HG03342 (cell line): ENCODE measurements at regions not wholly inside any gene's neighbourhood (a gene's known extent, or its start where the extent isn't known, plus 50 kb on each side); places are given as distances from the start of the nearest gene placed in this dataset.
A peak's percentile ranks its signal among the peaks of the same experiment; 100 is the strongest.

Experiments
- ATAC-seq: cut with Tn5 transposase; IDR thresholded peaks from one replicate; pipeline ENCODE4 v1.9.1; 2021; ENCODE audit warnings: mild to moderate bottlenecking, moderate library complexity; ENCODE audit not compliant: unreplicated experiment

GRCh38 chr2:58578276-58578675 is 337.2 kb upstream of the FANCL start:
- ATAC-seq = no peak

- no peak for ATAC-seq
These were observed 333.7 kb upstream of the FANCL start for GRCh38 chr2:58574873-58575272.

- ATAC-seq = no peak
These were observed 331.6 kb upstream of the FANCL start for GRCh38 chr2:58572731-58573130.

- ATAC-seq = peak; percentile 91
These were observed 330.2 kb upstream of the FANCL start for GRCh38 chr2:58571181-58571852.

- no peak for ATAC-seq
These were observed 328.5 kb upstream of the FANCL start for GRCh38 chr2:58569475-58570185.

GRCh38 chr2:58568901-58569300 is 327.8 kb upstream of the FANCL start:
- ATAC-seq = no peak

GRCh38 chr2:58562276-58562675 is 321.2 kb upstream of the FANCL start:
- ATAC-seq = no peak

GRCh38 chr2:58560531-58560930 is 319.4 kb upstream of the FANCL start:
- ATAC-seq = no peak

- no peak for ATAC-seq
These were observed 317.8 kb upstream of the FANCL start for GRCh38 chr2:58558881-58559280.

GRCh38 chr2:58557176-58557575 is 316.1 kb upstream of the FANCL start:
- ATAC-seq = no peak

- ATAC-seq = no peak
These were observed 312.8 kb upstream of the FANCL start for GRCh38 chr2:58553937-58554336.

GRCh38 chr2:58553522-58553921 is 312.4 kb upstream of the FANCL start:
- ATAC-seq = no peak

- no peak for ATAC-seq
These were observed 304.5 kb upstream of the FANCL start for GRCh38 chr2:58545300-58546280.

- ATAC-seq = no peak
These were observed 302.3 kb upstream of the FANCL start for GRCh38 chr2:58543442-58543841.

GRCh38 chr2:58541511-58541910 is 300.4 kb upstream of the FANCL start:
- ATAC-seq = no peak

GRCh38 chr2:58540681-58541080 is 299.6 kb upstream of the FANCL start:
- ATAC-seq = no peak

GRCh38 chr2:58539973-58540372 is 298.8 kb upstream of the FANCL start:
- ATAC-seq = no peak

- no peak for ATAC-seq
These were observed 294.9 kb upstream of the FANCL start for GRCh38 chr2:58535990-58536389.

GRCh38 chr2:58535182-58535581 is 294.1 kb upstream of the FANCL start:
- ATAC-seq = no peak

- ATAC-seq = no peak
These were observed 292.3 kb upstream of the FANCL start for GRCh38 chr2:58533376-58533775.

GRCh38 chr2:58532641-58533040 is 291.5 kb upstream of the FANCL start:
- ATAC-seq = no peak
